Epithelial cell of proximal tubule (primary cell): ENCODE measurements at regions not wholly inside any gene's neighbourhood (a gene's known extent, or its start where the extent isn't known, plus 50 kb on each side); places are given as distances from the start of the nearest gene placed in this dataset.

Source experiments
- DNase-seq: peaks from one replicate; pipeline ENCODE4 v3.0.0-alpha.2; 2011; ENCODE audit warnings: low read depth
- H3K4me3 ChIP-seq: 2 replicates; pipeline ENCODE4 v1.5.1; 2011; ENCODE audit warnings: low read depth, mild to moderate bottlenecking, low read length
- CTCF ChIP-seq: conservative IDR thresholded peaks from 2 replicates; pipeline ENCODE4 v1.5.1; 2012; ENCODE audit warnings: low read depth, mild to moderate bottlenecking, low read length

- no peak for DNase-seq
These were observed 78.3 kb upstream of the BCL9 start for GRCh38 chr1:147463022-147463421.

GRCh38 chr1:147466543-147466942 lies 74.8 kb upstream of the BCL9 start:
- no peak for DNase-seq
- no peak for TF ChIP-seq CTCF

More at GRCh38 chr1:147463022-147463421, 78.3 kb upstream of the BCL9 start:
- no peak for TF ChIP-seq CTCF
- H3K4me3 ChIP-seq = no peak overlapping the region

GRCh38 chr1:147470079-147470478 lies 71.2 kb upstream of the BCL9 start:
- no peak for DNase-seq
- H3K4me3 ChIP-seq = no peak overlapping the region
- no peak for TF ChIP-seq CTCF

More at GRCh38 chr1:147466543-147466942, 74.8 kb upstream of the BCL9 start:
- no peak overlapping the region for H3K4me3 ChIP-seq

- no peak overlapping the region for H3K4me3 ChIP-seq
- TF ChIP-seq CTCF = no peak
- DNase-seq = no peak
These were observed 68.8 kb upstream of the BCL9 start for GRCh38 chr1:147472489-147472888.

- DNase-seq = no peak
- no peak overlapping the region for H3K4me3 ChIP-seq
- no peak for TF ChIP-seq CTCF
These were observed 68.2 kb upstream of the BCL9 start for GRCh38 chr1:147472966-147473732.

- no peak for TF ChIP-seq CTCF
- H3K4me3 ChIP-seq = no peak overlapping the region
- no peak for DNase-seq
These were observed 67.6 kb upstream of the BCL9 start for GRCh38 chr1:147473733-147474049.

GRCh38 chr1:147475488-147475887 lies 65.8 kb upstream of the BCL9 start:
- no peak for TF ChIP-seq CTCF
- H3K4me3 ChIP-seq = no peak overlapping the region
- no peak for DNase-seq
